Peyer's patch (tissue), 4 donors: ENCODE measurements at regions not wholly inside any gene's neighbourhood (a gene's known extent, or its start where the extent isn't known, plus 50 kb on each side); places are given as distances from the start of the nearest gene placed in this dataset.

Experiments used
- DNase-seq, 3 donors: peaks; one replicate each; pipeline ENCODE4 v3.0.0-alpha.2; 2017 to 2019
- H3K27ac ChIP-seq, 4 donors: fragments of 200-600 bp; sonication (generic); one replicate each; pipeline ENCODE4 v1.5.1; 2016 to 2019
- H3K27me3 ChIP-seq, 2 donors: fragments of 200-600 bp; sonication (generic); one replicate each; pipeline ENCODE4 v1.5.1; 2019
- H3K36me3 ChIP-seq, 3 donors: fragments of 200-600 bp; sonication (generic); one replicate each; pipeline ENCODE4 v1.5.1; 2016 to 2019
- H3K4me1 ChIP-seq, 4 donors: fragments of 200-600 bp; sonication (generic); one replicate each; pipeline ENCODE4 v1.5.1; 2016 to 2019
- H3K4me3 ChIP-seq, 4 donors: fragments of 200-600 bp; sonication (generic); 1 replicate in 3 of 4; 2 replicates in 1 of 4; pipeline ENCODE4 v1.5.1; 2016 to 2019; ENCODE audit warnings: mild to moderate bottlenecking in 1 of 4
- H3K9me3 ChIP-seq, 4 donors: fragments of 200-600 bp; sonication (generic); one replicate each; pipeline ENCODE4 v1.5.1; 2016 to 2019; ENCODE audit warnings: mild to moderate bottlenecking in 1 of 4
- CTCF ChIP-seq, 6 experiments: fragments of 450-650 bp in 4 of 6; fragments of 200-600 bp in 2 of 6; sonication (generic) in 1 of 6; IDR thresholded peaks; one replicate each; pipeline ENCODE4 v1.5.1; 2017 to 2019; ENCODE audit warnings: antibody characterized with exemption in 6 of 6, mild to moderate bottlenecking in 3 of 6, moderate library complexity in 1 of 6
- POLR2A ChIP-seq, 2 donors: fragments of 450-650 bp; IDR thresholded peaks; one replicate each; pipeline ENCODE4 v1.5.1; 2017; ENCODE audit warnings: antibody characterized with exemption in 2 of 2, mild to moderate bottlenecking in 2 of 2, moderate library complexity in 2 of 2

GRCh38 chr11:22006901-22007300 is 186.0 kb upstream of the ANO5 start:
- no peaks in the 10 kb centered on the region for H3K4me1 ChIP-seq
- no peak for DNase-seq
- H3K4me3 ChIP-seq = no peak overlapping the region
- H3K36me3 ChIP-seq = no peaks in the 10 kb centered on the region
- TF ChIP-seq CTCF (IDR thresholded peaks at IDR 0.05) = no peak
- no peak for TF ChIP-seq POLR2A (IDR thresholded peaks at IDR 0.05)
- no peaks in the 10 kb centered on the region for H3K9me3 ChIP-seq
- no peaks in the 10 kb centered on the region for H3K27me3 ChIP-seq
- no peak overlapping the region for H3K27ac ChIP-seq

GRCh38 chr11:22031791-22032190 is 161.1 kb upstream of the ANO5 start:
- TF ChIP-seq POLR2A (IDR thresholded peaks at IDR 0.05) (no peak), CTCF (IDR thresholded peaks at IDR 0.05) (no peak)
- no peak overlapping the region for H3K4me3 ChIP-seq
- no peaks in the 10 kb centered on the region for H3K9me3 ChIP-seq
- no peaks in the 10 kb centered on the region for H3K27me3 ChIP-seq
- H3K36me3 ChIP-seq = no peaks in the 10 kb centered on the region
- H3K27ac ChIP-seq = no peak overlapping the region
- H3K4me1 ChIP-seq = no peaks in the 10 kb centered on the region
- DNase-seq = no peak

GRCh38 chr11:22037505-22037904 is 155.4 kb upstream of the ANO5 start:
- H3K9me3 ChIP-seq = no peaks in the 10 kb centered on the region
- H3K36me3 ChIP-seq = no peaks in the 10 kb centered on the region
- no peaks in the 10 kb centered on the region for H3K4me1 ChIP-seq
- no peaks in the 10 kb centered on the region for H3K27me3 ChIP-seq
- no peak overlapping the region for H3K27ac ChIP-seq
- H3K4me3 ChIP-seq = no peak overlapping the region
- no peak for DNase-seq
- TF ChIP-seq POLR2A (IDR thresholded peaks at IDR 0.05) = no peak
- TF ChIP-seq CTCF (IDR thresholded peaks at IDR 0.05) = no peak

DNA sequence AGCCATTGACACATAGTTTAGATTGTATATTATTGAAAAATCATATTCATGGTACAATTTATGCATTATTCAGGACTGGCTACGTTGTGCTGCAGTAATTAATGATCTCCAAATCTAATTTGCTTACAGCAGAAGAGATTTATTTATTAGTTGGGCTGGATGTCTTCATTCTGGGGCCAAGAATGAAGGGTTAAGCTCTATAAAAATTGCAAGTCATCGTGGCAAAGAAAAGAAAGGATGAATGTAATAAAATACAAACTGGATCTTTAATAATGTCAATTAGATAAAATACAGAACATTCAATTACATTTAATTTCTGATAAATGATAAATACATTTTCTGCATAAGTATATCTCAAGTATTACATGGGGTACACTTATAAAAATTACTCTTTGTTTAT is 151.8 kb upstream of the ANO5 start:
- TF ChIP-seq POLR2A (IDR thresholded peaks at IDR 0.05) (no peak), CTCF (IDR thresholded peaks at IDR 0.05) (no peak)
- no peak overlapping the region for H3K27ac ChIP-seq

GRCh38 chr11:22042081-22042480 is 150.8 kb upstream of the ANO5 start:
- no peak overlapping the region for H3K4me3 ChIP-seq
- TF ChIP-seq POLR2A (IDR thresholded peaks at IDR 0.05) = no peak
- no peak for TF ChIP-seq CTCF (IDR thresholded peaks at IDR 0.05)
- H3K27ac ChIP-seq = no peak overlapping the region
- no peaks in the 10 kb centered on the region for H3K4me1 ChIP-seq
- H3K9me3 ChIP-seq = no peaks in the 10 kb centered on the region
- no peaks in the 10 kb centered on the region for H3K27me3 ChIP-seq
- DNase-seq = no peak
- H3K36me3 ChIP-seq = no peaks in the 10 kb centered on the region

More for the DNA sequence above, 151.8 kb upstream of the ANO5 start:
- no peak for DNase-seq
- Histone ChIP-seq H3K9me3 (no peaks in the 10 kb centered on the region), H3K4me1 (no peaks in the 10 kb centered on the region), H3K27me3 (no peaks in the 10 kb centered on the region), H3K36me3 (no peaks in the 10 kb centered on the region), H3K4me3 (no peak overlapping the region)

GRCh38 chr11:22044126-22044525 is 148.8 kb upstream of the ANO5 start:
- Histone ChIP-seq H3K27me3 (no peaks in the 10 kb centered on the region), H3K4me3 (no peak overlapping the region), H3K4me1 (no peaks in the 10 kb centered on the region), H3K36me3 (no peaks in the 10 kb centered on the region), H3K9me3 (no peaks in the 10 kb centered on the region), H3K27ac (no peak overlapping the region)
- TF ChIP-seq POLR2A (IDR thresholded peaks at IDR 0.05) = no peak
- no peak for TF ChIP-seq CTCF (IDR thresholded peaks at IDR 0.05)
- DNase-seq = no peak
